ENCODE measurements at regions not wholly inside any gene's neighbourhood (a gene's known extent, or its start where the extent isn't known, plus 50 kb on each side); places are given as distances from the start of the nearest gene placed in this dataset.

DNA sequence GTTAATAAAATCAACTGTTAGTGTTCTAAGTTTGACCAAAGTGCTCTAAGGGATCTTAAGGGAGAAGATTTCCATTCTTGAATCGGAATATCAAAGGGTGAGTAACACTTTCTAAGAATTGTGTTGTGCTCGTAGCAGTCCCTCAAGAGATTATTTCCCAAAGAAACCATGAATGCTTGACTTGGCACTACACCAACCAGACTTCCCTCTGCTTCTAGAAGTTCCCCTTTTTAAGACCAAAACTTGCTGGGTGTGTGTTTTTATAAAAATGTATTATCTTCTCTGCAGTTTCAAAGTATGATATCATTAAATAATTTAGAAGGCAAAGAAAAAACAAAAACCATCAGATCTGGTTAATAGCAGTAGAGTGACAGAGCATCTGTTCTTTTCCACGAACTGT is 522.0 kb upstream of the FAM98A start:
- TF ChIP-seq, protein P1, sequence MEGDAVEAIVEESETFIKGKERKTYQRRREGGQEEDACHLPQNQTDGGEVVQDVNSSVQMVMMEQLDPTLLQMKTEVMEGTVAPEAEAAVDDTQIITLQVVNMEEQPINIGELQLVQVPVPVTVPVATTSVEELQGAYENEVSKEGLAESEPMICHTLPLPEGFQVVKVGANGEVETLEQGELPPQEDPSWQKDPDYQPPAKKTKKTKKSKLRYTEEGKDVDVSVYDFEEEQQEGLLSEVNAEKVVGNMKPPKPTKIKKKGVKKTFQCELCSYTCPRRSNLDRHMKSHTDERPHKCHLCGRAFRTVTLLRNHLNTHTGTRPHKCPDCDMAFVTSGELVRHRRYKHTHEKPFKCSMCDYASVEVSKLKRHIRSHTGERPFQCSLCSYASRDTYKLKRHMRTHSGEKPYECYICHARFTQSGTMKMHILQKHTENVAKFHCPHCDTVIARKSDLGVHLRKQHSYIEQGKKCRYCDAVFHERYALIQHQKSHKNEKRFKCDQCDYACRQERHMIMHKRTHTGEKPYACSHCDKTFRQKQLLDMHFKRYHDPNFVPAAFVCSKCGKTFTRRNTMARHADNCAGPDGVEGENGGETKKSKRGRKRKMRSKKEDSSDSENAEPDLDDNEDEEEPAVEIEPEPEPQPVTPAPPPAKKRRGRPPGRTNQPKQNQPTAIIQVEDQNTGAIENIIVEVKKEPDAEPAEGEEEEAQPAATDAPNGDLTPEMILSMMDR (IDR thresholded peaks at IDR 0.05): no peak
- no peak for TF ChIP-seq POLR2A (IDR thresholded peaks at IDR 0.05)

All from right lobe of liver (tissue), 4 donors.